KMS-11 (cell line): ENCODE measurements at regions not wholly inside any gene's neighbourhood (a gene's known extent, or its start where the extent isn't known, plus 50 kb on each side); places are given as distances from the start of the nearest gene placed in this dataset.

ENCODE experiments used
- H2AFZ ChIP-seq: fragments of 200-600 bp; sonication (generic); 2 replicates; pipeline ENCODE4 v1.6.1; 2016; ENCODE audit warnings: antibody characterized with exemption, mixed run types, low read depth
- H3K27ac ChIP-seq: fragments of 200-600 bp; sonication (generic); 2 replicates; pipeline ENCODE4 v1.6.1; 2016; ENCODE audit warnings: mild to moderate bottlenecking, mixed run types
- H3K27me3 ChIP-seq: fragments of 200-600 bp; sonication (generic); 2 replicates; pipeline ENCODE4 v1.6.1; 2017; ENCODE audit warnings: mild to moderate bottlenecking, low read depth, mixed run types, moderate library complexity; ENCODE audit not compliant: insufficient read depth
- H3K36me3 ChIP-seq: fragments of 200-600 bp; sonication (generic); 2 replicates; pipeline ENCODE4 v1.6.1; 2017; ENCODE audit warnings: mild to moderate bottlenecking, mixed run types; ENCODE audit not compliant: insufficient read depth
- H3K4me1 ChIP-seq: fragments of 200-600 bp; sonication (generic); 2 replicates; pipeline ENCODE4 v1.6.1; 2016; ENCODE audit warnings: mild to moderate bottlenecking, low read depth, mixed run types; ENCODE audit not compliant: poor library complexity, severe bottlenecking
- H3K4me2 ChIP-seq: fragments of 200-600 bp; sonication (generic); 2 replicates; pipeline ENCODE4 v1.7.0; 2016; ENCODE audit warnings: mild to moderate bottlenecking, mixed run types
- H3K4me3 ChIP-seq: fragments of 200-600 bp; sonication (generic); IDR thresholded peaks from 2 replicates; pipeline ENCODE4 v1.6.1; 2017; ENCODE audit warnings: low read depth, low read length, mixed read lengths; ENCODE audit not compliant: insufficient read depth
- H3K79me2 ChIP-seq: fragments of 200-600 bp; sonication (generic); 2 replicates; pipeline ENCODE4 v1.6.1; 2016; ENCODE audit warnings: low read depth, mixed run types; ENCODE audit not compliant: insufficient read depth
- H3K9ac ChIP-seq: fragments of 200-600 bp; sonication (generic); 2 replicates; pipeline ENCODE4 v1.6.1; 2016; ENCODE audit warnings: mild to moderate bottlenecking, mixed run types
- H4K20me1 ChIP-seq: fragments of 200-600 bp; sonication (generic); 2 replicates; pipeline ENCODE4 v1.6.1; 2016; ENCODE audit warnings: mild to moderate bottlenecking, mixed run types; ENCODE audit not compliant: insufficient read depth
- TF ChIP-seq, protein P1 (sequence below): fragments of 200-600 bp; sonication (generic); conservative IDR thresholded peaks from 2 replicates; pipeline ENCODE4 v1.6.1; 2017; ENCODE audit warnings: low read depth, mild to moderate bottlenecking, antibody characterized with exemption, low read length, moderate library complexity, mixed read lengths

DNA sequence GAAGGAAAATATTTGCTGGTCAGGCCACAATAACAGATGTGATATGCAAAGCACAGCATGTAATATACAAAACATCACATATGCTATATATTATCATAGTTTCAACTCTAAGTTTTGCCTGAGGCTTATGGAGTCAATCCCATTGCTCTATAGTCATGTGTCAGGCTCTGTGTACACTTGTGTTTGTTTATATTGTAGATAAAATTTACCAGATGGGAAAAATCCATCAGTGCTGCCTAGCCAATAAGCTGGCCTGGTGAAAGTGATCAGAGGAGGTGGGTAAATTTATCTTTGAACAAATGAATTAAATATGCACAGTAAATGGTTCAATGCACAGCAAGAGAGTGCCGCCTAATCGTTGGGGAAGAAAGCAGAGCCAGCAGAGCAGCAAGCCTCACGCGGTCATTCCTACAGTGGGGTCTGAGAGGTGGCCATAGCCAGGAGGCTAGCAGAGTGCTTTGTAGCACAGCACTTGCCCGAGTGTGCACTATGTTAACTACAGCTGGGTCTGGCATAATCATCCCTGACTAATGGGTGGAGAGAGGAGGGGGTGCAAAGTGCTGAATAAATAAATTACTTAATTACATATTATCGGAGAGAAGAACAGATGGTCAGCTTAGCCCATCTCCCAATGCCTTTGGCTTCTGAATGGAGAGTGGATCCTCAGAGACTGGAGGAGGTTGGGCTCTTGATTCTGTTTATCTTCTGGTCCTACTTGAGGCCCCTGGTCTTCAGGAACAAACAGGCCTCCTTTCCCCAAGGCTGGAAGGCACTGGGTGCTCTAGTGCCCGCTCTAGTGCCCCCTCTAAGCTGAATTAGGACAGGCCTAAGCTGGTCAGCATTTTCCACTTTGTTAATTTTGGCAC lies 153.5 kb downstream of the MAT2B start:
- H2AFZ ChIP-seq = no peak overlapping the region
- H3K79me2 ChIP-seq = no peaks in the 10 kb centered on the region
- H3K9ac ChIP-seq = no peak overlapping the region
- no peak overlapping the region for H3K27ac ChIP-seq
- TF ChIP-seq, protein P1, sequence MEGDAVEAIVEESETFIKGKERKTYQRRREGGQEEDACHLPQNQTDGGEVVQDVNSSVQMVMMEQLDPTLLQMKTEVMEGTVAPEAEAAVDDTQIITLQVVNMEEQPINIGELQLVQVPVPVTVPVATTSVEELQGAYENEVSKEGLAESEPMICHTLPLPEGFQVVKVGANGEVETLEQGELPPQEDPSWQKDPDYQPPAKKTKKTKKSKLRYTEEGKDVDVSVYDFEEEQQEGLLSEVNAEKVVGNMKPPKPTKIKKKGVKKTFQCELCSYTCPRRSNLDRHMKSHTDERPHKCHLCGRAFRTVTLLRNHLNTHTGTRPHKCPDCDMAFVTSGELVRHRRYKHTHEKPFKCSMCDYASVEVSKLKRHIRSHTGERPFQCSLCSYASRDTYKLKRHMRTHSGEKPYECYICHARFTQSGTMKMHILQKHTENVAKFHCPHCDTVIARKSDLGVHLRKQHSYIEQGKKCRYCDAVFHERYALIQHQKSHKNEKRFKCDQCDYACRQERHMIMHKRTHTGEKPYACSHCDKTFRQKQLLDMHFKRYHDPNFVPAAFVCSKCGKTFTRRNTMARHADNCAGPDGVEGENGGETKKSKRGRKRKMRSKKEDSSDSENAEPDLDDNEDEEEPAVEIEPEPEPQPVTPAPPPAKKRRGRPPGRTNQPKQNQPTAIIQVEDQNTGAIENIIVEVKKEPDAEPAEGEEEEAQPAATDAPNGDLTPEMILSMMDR = no peak
- H3K27me3 ChIP-seq = no peaks in the 10 kb centered on the region
- no peak overlapping the region for H3K4me3 ChIP-seq
- H3K4me2 ChIP-seq = no peak overlapping the region
- no peaks in the 10 kb centered on the region for H4K20me1 ChIP-seq
- H3K4me1 ChIP-seq = no peaks in the 10 kb centered on the region
- no peaks in the 10 kb centered on the region for H3K36me3 ChIP-seq

DNA sequence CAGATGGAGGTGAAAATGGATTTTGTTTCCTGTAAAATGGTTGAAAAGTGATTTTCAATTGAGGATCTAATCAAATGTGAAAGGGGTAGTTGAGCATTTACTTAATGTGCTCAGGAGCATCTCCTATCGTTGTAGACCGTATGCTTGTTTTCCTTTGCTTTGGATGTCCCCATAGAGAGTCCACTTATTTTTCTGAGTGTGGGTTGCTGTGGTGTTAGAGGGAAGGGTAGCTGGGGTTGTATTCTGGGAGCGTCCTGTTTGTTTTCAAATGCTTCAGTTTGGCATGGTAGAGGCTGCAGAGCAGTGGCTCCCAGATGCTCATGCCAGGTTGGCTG lies 154.1 kb downstream of the MAT2B start:
- H3K4me2 ChIP-seq = no peak overlapping the region
- no peaks in the 10 kb centered on the region for H4K20me1 ChIP-seq
- no peak overlapping the region for H3K4me3 ChIP-seq
- H3K4me1 ChIP-seq = no peaks in the 10 kb centered on the region
- TF ChIP-seq, protein P1 = no peak
- H3K27me3 ChIP-seq = no peaks in the 10 kb centered on the region
- H3K27ac ChIP-seq = no peak overlapping the region
- H3K9ac ChIP-seq = no peak overlapping the region
- no peaks in the 10 kb centered on the region for H3K36me3 ChIP-seq
- H2AFZ ChIP-seq = no peak overlapping the region
- H3K79me2 ChIP-seq = no peaks in the 10 kb centered on the region

DNA sequence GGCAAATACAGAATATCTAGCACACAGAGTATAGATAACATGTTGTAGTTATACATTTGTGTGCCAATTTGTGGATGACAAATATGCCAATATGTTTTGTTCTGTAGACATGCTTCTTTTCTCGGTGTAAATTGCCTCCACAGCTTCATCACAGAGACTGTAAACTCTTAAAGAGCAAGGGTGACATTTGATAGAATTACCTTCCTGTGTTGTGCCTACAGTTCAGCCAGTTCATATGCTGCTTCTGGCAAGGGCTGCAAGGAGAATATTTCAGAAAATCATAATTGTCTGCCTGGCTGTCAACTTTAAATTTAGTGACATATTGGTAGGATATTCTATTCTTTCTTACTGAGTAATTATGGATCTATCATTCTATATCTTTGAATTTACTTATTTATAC lies 155.1 kb downstream of the MAT2B start:
- H3K4me2 ChIP-seq = no peak overlapping the region
- H3K9ac ChIP-seq = no peak overlapping the region
- H4K20me1 ChIP-seq = no peaks in the 10 kb centered on the region
- no peaks in the 10 kb centered on the region for H3K27me3 ChIP-seq
- TF ChIP-seq, protein P1 = no peak
- H3K27ac ChIP-seq = no peak overlapping the region
- no peak overlapping the region for H3K4me3 ChIP-seq
- H3K4me1 ChIP-seq = no peaks in the 10 kb centered on the region
- no peak overlapping the region for H2AFZ ChIP-seq
- no peaks in the 10 kb centered on the region for H3K36me3 ChIP-seq
- H3K79me2 ChIP-seq = no peaks in the 10 kb centered on the region

DNA sequence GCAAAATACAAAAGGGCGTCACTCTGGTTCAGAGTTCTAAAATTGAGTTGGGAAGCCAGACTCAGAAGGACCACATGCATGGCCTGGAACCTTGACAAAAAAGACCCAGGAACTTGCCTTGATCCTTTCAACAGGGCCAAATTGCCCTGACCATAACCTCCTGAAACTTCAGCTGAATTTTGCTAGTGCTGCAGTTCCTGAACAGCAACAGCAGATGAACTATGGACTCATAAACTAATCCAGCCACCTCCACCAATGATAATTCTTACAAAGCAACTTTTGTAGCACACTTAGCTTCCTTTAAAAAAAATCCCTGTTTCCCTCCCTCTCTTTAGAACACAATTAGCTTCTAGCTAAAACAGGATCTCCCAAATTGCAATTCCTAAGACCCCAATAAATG lies 155.9 kb downstream of the MAT2B start:
- Histone ChIP-seq H3K9ac (no peak overlapping the region), H3K4me1 (no peaks in the 10 kb centered on the region), H3K4me3 (no peak overlapping the region), H3K4me2 (no peak overlapping the region), H3K36me3 (no peaks in the 10 kb centered on the region), H2AFZ (no peak overlapping the region), H3K27ac (no peak overlapping the region), H3K79me2 (no peaks in the 10 kb centered on the region), H4K20me1 (no peaks in the 10 kb centered on the region), H3K27me3 (no peaks in the 10 kb centered on the region)
- TF ChIP-seq, protein P1 = no peak
